HG03135 (cell line): ENCODE measurements at regions not wholly inside any gene's neighbourhood (a gene's known extent, or its start where the extent isn't known, plus 50 kb on each side); places are given as distances from the start of the nearest gene placed in this dataset.
"Not testable (repeated sequence)": the region's sequence is repeated elsewhere in the genome, so short reads cannot be mapped to it uniquely, and the experiment has no call there.

ENCODE experiments used
- ATAC-seq: cut with Tn5 transposase; IDR thresholded peaks from one replicate; pipeline ENCODE4 v1.9.1; 2021; ENCODE audit warnings: mild to moderate bottlenecking, moderate library complexity; ENCODE audit not compliant: unreplicated experiment

GRCh38 chr13:56558698-56559320 is 581.9 kb upstream of the PRR20A start:
- ATAC-seq, result no peak

DNA sequence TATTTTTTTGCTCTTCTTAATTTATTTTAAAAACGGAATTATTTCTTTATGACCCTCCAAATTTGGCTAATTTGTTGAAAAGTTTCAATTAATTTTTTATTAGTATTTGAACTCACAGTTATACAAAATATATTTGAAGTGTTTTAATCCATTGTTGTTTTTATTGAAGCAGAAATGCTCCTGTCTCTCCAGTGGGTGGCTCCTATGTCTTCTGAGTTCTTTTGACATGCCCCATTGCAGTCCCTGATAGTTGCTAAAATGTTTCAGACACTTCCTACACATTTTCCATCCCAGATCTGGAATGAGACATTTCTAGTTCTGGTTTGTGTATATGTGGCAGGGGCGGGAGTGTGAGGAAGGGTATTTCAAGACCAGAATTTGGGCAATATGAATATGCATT is 579.4 kb upstream of the PRR20A start:
- ATAC-seq, result no peak

DNA sequence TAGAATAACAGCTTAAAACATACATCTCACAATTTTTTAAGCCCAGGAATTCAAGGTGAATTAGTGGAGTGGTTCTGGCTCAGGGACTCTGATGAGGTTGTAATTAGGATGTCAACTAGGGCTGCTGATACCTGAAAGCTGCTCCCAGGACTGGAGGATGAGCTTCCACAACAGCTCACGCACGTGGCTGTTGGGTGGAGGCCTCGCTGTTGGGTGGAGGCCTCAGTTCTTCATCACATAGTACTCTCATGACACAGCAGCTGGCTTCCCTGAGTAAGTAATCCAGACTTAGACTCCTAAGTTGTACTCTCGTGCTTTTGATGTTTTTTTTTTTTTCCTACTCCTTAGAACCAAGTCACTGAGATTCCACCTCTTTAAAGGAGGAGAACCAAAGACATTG is 577.1 kb upstream of the PRR20A start:
- ATAC-seq, result no peak

GRCh38 chr13:56586976-56587375 is 553.7 kb upstream of the PRR20A start:
- ATAC-seq, result no peak

DNA sequence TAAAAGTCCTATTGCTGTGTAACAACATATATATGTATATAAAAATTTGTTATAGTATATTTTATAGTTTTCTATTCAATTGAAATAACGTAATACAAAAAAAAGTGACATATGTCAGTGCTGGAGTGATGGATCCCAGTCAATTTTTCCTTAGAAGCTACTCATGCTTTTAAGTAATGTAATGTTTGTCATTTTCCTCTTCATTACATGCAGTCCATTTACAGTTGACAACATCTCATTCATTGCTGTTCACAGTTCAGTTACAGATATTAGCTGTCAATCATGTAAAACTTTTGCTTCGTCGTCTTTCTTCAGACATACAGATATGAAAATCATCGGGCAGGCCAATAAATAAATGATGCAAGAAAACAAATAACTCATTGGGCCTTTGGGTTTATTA is 525.1 kb upstream of the PRR20A start:
- ATAC-seq, result no peak

- ATAC-seq, result no peak
These were observed 517.9 kb upstream of the PRR20A start for GRCh38 chr13:56622840-56623239.

GRCh38 chr13:56628886-56629285 is 511.8 kb upstream of the PRR20A start:
- not testable (repeated sequence) for ATAC-seq

DNA sequence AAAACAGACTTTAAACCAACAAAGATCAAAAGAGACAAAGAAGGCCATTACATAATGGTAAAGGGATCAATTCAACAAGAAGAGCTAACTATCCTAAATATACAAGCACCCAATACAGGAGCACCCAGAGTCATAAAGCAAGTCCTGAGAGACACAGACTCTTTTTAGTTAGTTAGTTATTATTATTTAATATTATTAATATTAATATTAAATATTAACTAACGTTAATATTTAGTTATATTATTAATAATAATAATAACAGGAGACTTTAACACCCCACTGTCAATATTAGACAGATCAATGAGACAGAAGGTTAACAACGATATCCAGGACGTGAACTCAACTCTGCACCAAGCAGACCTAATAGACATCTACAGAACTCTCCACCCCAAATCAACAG is 509.7 kb upstream of the PRR20A start:
- not testable (repeated sequence) for ATAC-seq

- ATAC-seq, result no peak
These were observed 487.7 kb upstream of the PRR20A start for GRCh38 chr13:56653043-56653442.

DNA sequence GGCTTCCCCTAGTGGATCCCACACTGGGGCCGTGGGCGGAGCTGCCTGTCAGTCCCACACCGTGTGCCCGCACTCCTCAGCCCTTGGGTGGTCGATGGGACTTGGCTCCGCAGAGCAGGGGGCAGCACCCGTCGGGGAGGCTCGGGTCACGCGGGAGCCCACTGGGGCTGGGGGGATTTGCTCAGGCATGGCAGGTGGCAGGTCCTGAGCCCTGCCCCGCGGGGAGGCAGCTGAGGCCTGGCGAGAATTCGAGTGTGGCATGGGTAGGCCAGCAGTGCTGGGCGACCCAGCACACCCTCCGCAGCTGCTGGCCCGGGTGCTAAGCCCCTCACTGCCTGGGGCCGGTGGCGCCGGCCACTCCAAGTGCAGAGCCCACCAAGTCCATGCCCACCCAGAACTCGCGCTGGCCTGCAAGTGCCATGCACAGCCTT is 481.7 kb upstream of the PRR20A start:
- ATAC-seq, result no peak

- no peak for ATAC-seq
These were observed 470.2 kb upstream of the PRR20A start for GRCh38 chr13:56670563-56670962.

GRCh38 chr13:56681404-56681803 is 459.3 kb upstream of the PRR20A start:
- no peak for ATAC-seq

DNA sequence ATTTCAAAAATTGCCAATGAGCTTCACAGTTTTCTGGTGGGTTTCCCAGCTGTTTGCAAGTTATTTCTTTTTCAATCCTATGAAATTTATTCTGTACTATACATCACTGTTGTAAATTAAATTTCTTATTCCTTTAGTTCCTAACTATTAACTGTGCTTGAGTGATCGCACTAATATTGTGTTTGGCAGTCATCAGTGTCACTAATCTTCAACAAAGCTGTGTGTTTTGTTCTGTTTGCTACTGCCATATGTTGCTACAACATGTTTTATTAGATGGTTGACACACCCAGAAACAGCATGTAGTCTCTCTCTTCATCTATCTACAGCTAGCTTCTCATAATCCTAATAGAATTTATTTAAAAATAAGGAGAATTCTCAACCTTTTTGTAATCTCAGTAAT is 453.6 kb upstream of the PRR20A start:
- no peak for ATAC-seq

DNA sequence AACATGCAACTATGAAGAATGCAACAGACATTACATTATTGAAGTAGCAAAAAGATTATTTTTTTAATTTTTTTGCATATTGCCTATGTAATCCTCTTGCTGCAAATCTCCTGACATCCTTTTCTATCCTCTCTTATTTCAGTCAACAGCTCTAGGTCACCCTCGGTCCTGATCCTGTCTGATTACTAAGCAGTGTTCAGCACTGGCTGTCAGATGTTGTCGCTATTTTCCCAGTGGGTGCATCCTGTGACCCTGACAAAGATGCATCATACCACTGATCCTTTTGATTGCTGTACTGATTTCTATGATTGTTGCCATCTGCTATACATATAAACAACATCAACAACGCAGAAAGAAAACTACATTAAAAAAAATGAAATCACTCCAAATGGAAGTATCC is 443.7 kb upstream of the PRR20A start:
- no peak for ATAC-seq

DNA sequence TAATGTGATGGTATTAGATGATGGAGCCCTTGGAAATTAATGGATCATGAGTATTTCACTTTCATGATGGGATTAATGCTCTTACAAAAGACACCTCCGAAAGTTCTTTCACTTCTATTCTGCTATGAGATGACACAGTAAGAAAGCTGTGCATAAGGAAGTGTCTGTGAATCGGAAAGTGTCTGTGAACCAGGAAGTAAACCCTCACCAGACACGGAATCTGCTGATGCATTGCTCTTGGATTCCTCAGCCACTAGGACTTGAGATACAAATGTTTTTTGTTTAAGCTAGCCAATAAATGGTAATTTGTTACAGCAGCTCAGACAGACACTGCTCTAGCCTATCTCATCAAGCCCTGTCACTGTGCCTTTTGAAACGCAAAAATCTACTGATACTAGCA is 440.4 kb upstream of the PRR20A start:
- ATAC-seq, result no peak

- no peak for ATAC-seq
These were observed 434.2 kb upstream of the PRR20A start for GRCh38 chr13:56706485-56706884.

- ATAC-seq, result no peak
These were observed 427.1 kb upstream of the PRR20A start for GRCh38 chr13:56713656-56714055.

GRCh38 chr13:56718791-56719190 is 421.9 kb upstream of the PRR20A start:
- ATAC-seq, result no peak

DNA sequence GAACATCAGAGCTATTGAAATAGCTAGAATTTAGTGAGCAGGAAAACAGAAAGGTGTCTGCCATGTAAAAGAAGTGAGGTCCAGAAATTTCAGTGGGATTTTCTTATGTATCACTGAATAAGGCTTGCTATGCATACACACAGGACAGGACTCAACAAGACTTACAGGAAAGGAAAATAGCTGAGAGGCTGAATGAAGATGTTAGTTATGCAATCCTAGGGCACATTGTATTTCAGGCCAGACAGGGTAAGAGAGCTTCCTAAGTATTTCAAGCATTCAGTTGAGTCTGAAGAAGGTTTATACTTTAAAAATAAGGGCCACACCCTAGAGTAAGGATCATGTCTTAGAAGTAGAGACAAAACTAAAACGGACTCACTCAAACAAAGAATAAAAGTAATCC is 419.9 kb upstream of the PRR20A start:
- no peak for ATAC-seq

DNA sequence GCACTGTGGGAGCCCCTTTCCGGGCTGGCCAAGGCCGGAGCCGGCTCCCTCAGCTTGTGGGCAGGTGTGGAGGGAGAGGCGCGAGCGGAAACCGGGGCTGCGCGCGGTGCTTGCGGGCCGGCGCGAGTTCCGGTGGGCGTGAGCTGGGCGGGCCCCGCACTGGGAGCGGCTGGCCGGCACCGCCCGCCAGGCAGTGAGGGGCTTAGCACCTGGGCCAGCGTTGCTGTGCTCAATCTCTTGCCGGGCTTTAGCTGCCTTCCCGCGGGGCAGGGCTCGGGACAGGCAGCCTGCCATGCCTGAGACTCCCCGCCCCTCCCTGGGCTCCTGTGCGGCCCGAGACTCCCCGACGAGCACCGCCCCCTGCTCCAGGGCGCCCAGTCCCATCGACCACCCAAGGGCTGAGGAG is 405.2 kb upstream of the PRR20A start:
- no peak for ATAC-seq

DNA sequence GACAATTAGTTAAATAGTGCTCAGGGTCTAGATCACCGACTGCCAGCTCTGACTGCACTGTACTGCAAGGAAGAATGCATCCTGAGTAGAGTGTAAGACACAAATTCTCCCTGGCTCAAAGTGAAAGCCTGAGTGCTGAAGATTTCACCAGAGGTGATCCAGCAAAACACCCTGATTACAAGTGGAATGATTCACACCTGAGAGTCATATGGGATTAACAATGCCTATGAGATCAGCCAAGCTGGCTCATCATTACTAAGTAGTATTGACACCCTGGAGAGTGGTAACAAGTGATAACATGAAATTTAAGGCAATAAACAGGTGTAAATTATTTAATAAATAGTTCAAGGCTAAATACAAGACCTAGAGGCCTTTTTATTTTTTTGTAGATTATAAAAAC is 403.8 kb upstream of the PRR20A start:
- ATAC-seq, result no peak

- no peak for ATAC-seq
These were observed 388.1 kb upstream of the PRR20A start for GRCh38 chr13:56752636-56753035.

DNA sequence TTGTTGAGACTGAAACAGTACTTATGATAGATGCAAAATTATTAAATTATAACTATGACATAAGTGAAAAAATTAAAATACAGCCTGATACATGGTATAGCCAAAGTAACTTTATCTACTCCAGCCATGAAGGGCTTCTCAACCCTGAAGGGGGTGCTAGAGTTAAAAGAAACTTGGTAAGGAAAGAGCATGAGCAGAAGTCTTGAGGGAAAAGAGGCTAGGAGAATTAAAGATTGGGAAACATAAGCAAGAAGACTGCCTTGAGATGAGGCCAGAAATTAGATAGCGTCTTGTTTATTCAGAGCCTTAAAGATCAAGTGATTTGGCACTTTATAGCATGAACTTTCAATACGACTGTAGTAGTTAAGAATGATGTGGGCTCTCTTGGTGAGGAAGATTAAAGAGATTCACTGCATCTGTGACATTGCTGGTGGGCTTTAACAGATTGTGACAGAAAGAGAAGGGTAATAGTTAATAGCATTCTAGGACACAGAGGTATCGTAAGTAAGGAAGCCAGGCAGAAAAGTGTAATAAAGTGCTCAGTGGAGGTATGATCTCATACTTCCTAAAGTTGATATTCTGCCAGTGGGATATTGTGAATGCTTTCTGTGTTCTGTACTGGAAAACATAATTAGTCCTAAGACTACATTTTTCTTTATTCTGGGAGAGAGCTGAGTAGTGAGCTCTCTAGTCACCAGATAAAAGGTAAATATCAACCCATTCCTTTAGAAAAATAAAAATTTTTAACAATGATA is 385.4 kb upstream of the PRR20A start:
- no peak for ATAC-seq
